GM12873 (cell line): ENCODE measurements at regions not wholly inside any gene's neighbourhood (a gene's known extent, or its start where the extent isn't known, plus 50 kb on each side); places are given as distances from the start of the nearest gene placed in this dataset.

Source experiments
- TF ChIP-seq, protein P1 (sequence below): IDR thresholded peaks from 2 replicates; pipeline ENCODE4 v1.5.1; 2012; ENCODE audit warnings: low read depth, mild to moderate bottlenecking, moderate library complexity, low read length, control low read depth; ENCODE audit not compliant: insufficient read depth; ENCODE audit errors: missing control alignments

DNA sequence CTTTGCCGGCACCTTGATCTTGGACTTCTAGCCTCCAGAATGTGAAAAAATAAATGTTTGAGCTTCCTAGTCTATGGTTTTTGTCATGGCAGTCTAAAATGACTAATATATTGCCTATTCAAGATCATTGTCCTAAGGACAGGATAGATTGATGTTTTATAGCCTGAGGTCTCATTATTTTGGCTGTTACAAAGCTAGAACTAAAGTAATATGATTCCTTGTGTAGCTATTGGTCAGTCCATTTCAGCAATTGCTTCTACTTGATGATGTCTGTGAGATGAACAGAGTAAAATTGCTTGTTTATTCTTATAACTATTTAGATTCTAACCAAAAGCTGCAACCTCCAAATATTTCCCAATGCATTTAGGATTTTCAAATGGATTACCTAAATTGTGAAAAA is 145.0 kb downstream of the HRH4 start:
- TF ChIP-seq, protein P1, sequence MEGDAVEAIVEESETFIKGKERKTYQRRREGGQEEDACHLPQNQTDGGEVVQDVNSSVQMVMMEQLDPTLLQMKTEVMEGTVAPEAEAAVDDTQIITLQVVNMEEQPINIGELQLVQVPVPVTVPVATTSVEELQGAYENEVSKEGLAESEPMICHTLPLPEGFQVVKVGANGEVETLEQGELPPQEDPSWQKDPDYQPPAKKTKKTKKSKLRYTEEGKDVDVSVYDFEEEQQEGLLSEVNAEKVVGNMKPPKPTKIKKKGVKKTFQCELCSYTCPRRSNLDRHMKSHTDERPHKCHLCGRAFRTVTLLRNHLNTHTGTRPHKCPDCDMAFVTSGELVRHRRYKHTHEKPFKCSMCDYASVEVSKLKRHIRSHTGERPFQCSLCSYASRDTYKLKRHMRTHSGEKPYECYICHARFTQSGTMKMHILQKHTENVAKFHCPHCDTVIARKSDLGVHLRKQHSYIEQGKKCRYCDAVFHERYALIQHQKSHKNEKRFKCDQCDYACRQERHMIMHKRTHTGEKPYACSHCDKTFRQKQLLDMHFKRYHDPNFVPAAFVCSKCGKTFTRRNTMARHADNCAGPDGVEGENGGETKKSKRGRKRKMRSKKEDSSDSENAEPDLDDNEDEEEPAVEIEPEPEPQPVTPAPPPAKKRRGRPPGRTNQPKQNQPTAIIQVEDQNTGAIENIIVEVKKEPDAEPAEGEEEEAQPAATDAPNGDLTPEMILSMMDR = no peak

DNA sequence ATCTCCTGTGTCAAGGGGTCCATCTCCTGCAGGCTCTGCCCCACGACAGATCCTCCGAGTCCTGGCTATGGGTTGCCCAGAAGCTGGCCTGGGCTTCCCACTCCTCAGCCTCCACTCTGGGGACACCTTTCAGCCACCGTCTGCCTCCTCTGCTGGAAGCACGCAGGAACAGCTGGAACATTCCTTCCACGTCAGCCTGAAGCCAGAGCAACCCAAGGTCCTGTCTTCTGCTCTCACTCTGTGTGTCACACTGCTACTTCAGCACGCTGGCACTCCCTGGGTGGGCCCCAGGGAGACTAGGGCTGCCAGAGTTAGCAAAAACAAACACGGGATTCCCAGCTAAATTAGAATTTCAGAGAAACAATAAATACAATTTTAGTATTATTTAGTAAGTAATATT is 148.8 kb downstream of the HRH4 start:
- TF ChIP-seq, protein P1 = no peak

DNA sequence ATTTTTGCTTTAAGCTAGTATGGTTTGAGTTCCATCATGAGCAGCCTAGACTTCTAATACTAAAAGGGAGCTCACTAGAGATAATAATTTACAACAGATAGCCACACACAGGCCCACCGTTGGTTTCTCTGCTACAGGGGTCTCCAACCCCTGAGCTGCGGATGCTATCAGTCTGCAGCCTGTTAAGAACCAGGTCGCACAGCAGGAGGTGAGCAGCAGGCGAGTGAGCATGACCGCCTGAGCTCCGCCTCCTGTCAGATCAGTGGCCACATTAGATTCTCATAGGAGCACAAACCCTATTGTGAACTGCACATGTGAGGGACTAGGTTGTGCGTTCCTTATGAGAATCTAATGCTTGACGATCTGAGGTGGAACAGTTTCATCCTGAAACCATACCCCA is 150.6 kb downstream of the HRH4 start:
- TF ChIP-seq, protein P1 = no peak

DNA sequence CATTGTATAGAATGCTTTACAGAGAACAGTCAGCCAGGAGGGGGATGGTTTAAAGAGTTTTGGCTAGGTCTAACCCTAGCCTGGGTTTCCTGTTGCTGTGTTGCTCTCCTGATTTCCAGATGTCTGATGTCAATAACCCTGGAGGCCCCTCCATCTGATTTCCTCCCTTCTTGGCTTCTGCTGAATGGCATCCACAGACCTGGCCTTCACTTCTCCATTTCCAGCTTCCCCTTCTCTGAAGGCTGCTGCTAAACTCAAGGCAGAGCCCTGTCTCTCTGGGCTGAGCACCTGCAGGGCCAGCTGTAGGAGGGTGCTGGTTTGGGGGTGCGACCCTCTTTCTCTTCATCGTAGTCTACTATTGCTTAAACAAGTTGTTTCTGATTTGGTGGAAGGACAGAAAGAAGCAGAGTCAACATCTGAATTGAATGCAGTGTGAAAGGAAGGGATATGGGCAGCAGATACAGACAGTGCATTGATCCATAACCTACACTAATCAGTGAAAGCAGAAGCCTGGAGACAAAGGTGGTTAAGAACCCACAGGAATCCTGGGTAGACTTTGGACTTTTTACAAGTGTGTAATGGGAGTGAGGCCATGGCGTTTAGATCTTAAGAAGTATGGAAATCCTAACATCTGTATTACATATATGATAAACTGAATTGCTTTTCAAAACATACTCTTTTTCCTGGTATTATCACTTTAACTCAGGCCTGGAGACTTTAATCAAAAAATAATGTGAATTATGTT is 153.6 kb downstream of the HRH4 start:
- TF ChIP-seq, protein P1 = no peak

DNA sequence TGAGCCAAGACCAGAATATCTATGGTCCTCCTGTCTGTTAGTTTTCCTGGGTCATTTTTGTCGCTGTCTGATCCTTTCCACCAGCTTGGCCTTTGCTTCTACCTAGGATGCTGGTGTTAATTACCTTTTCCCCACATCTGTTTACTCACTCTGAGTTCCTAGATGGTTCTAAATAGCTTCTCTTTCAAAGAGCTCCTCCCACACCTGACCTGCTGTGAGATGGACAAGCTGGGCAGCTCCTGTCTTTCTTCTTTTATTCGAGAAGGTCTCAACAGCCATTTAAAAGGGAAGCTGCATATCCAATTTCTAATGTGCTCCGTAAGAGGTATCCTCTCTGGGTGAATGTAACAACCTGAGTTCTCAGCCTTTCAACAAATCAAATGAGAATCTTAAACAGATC is 156.2 kb downstream of the HRH4 start:
- TF ChIP-seq, protein P1 = no peak

DNA sequence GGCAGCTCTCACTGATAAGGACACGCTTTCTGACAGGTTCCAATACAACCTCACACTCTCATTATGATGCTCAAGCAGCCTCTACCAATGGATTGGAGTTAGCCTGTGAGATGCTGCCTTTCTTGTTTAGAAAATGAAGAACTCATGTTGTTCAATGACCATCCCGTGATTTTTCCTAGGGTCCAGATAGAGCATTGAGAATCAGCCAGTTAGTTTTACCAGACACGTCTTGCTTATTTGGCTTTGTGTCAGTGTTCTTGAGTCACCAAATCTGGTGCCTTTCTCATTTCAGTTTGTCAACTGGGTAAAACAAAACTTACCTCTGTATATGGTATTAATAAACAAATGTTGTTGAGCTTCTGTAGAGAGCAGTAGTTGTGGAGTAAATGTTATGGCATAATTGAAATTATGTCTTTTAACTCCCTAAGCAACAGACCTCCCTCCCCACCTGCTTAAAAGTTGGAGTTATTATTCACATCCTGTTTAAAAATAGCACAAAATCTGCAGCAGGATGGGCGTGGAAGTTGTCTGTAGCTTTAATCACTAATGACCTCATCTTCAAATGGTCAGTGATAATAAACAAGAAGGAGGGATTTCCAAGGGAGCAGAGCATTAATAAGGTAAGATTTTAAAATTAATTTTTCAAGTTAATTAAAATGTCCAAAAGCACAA is 167.3 kb downstream of the HRH4 start:
- TF ChIP-seq, protein P1 = no peak

DNA sequence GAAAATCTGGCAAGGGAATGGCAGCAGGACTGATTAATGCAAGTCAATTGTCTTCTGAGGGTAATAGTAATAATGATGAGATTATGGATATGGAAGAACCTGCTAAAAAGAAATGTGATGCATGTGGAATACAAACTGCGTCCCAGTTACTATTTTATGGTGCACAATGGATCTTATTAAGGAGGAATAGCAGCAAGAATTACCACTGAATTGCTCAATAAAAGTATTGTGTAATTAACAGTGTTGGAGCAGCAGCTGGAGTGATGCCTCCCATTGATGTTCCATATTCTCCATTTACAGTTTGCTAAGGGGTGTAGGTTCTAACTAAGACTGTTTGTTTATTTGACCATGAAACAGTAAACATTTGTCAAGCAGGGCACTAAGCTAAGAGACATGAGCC is 167.9 kb downstream of the HRH4 start:
- TF ChIP-seq, protein P1 = no peak
